WTC11 (cell line): ENCODE measurements at regions not wholly inside any gene's neighbourhood (a gene's known extent, or its start where the extent isn't known, plus 50 kb on each side); places are given as distances from the start of the nearest gene placed in this dataset.

Source experiments
- ATF2 ChIP-seq: sonication (generic); formaldehyde crosslinking; IDR thresholded peaks from 2 replicates; pipeline ENCODE4 v1.8.1; 2022; ENCODE audit warnings: low read depth, missing genetic modification reagents, borderline replicate concordance
- FOXP1 ChIP-seq: sonication (generic); formaldehyde crosslinking; IDR thresholded peaks from 2 replicates; pipeline ENCODE4 v1.8.0; 2022; ENCODE audit warnings: missing genetic modification reagents, mild to moderate bottlenecking, moderate library complexity, borderline replicate concordance
- MXD4 ChIP-seq: fragments of 250-450 bp; sonication (Bioruptor Pico); IDR thresholded peaks from 2 replicates; pipeline ENCODE4 v1.8.0; 2021; ENCODE audit warnings: mild to moderate bottlenecking, moderate library complexity, borderline replicate concordance
- SP1 ChIP-seq: sonication (generic); formaldehyde crosslinking; conservative IDR thresholded peaks from 2 replicates; pipeline ENCODE4 v1.8.1; 2022; ENCODE audit warnings: missing genetic modification reagents
- STAT6 ChIP-seq: sonication (generic); formaldehyde crosslinking; conservative IDR thresholded peaks from 2 replicates; pipeline ENCODE4 v1.8.1; 2023; ENCODE audit warnings: mild to moderate bottlenecking, low read depth, missing genetic modification reagents, moderate library complexity
- ZBTB21 ChIP-seq: sonication (generic); formaldehyde crosslinking; IDR thresholded peaks from 2 replicates; pipeline ENCODE4 v1.8.1; 2023; ENCODE audit warnings: mild to moderate bottlenecking, missing genetic modification reagents, borderline replicate concordance
- TF ChIP-seq, protein P1 (sequence below): fragments of 200-600 bp; IDR thresholded peaks from 2 replicates; pipeline ENCODE4 v1.8.0; 2022; ENCODE audit warnings: antibody characterized with exemption
- TF ChIP-seq, protein P2 (sequence below): sonication (generic); formaldehyde crosslinking; conservative IDR thresholded peaks from 2 replicates; pipeline ENCODE4 v1.8.1; 2022; ENCODE audit warnings: mild to moderate bottlenecking, missing genetic modification reagents

DNA sequence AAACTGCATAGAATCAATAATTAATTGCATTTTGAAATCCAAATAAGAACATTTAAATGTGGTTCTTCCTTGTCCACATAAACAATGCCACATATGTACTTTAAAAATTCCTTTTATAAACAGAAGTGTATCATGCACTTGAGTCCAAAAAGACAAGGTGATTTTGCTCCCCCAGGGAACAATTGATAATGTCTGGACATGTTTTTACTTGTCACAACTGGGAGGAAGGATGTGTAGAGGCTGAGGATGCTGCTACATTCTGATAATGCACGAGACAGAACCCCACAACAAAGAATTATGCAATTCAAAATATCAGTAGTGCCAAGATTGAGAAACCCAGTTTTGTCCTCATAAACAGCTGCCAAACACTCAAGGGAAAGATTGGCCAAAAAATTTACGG, 181.1 kb upstream of the ISL1 start:
- TF ChIP-seq MXD4 (CRISPR knock-in tag) = no peak
- TF ChIP-seq, protein P1, sequence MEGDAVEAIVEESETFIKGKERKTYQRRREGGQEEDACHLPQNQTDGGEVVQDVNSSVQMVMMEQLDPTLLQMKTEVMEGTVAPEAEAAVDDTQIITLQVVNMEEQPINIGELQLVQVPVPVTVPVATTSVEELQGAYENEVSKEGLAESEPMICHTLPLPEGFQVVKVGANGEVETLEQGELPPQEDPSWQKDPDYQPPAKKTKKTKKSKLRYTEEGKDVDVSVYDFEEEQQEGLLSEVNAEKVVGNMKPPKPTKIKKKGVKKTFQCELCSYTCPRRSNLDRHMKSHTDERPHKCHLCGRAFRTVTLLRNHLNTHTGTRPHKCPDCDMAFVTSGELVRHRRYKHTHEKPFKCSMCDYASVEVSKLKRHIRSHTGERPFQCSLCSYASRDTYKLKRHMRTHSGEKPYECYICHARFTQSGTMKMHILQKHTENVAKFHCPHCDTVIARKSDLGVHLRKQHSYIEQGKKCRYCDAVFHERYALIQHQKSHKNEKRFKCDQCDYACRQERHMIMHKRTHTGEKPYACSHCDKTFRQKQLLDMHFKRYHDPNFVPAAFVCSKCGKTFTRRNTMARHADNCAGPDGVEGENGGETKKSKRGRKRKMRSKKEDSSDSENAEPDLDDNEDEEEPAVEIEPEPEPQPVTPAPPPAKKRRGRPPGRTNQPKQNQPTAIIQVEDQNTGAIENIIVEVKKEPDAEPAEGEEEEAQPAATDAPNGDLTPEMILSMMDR = no peak
- TF ChIP-seq FOXP1 (CRISPR knock-in tag) = no peak
- no peak for TF ChIP-seq SP1
- no peak for TF ChIP-seq STAT6
- TF ChIP-seq ATF2 (CRISPR knock-in tag) = no peak
- TF ChIP-seq, protein P2, sequence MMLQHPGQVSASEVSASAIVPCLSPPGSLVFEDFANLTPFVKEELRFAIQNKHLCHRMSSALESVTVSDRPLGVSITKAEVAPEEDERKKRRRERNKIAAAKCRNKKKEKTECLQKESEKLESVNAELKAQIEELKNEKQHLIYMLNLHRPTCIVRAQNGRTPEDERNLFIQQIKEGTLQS (CRISPR knock-in tag) = no peak
- no peak for TF ChIP-seq ZBTB21 (CRISPR knock-in tag)
